ENCODE measurements at regions not wholly inside any gene's neighbourhood (a gene's known extent, or its start where the extent isn't known, plus 50 kb on each side); places are given as distances from the start of the nearest gene placed in this dataset.

DNA sequence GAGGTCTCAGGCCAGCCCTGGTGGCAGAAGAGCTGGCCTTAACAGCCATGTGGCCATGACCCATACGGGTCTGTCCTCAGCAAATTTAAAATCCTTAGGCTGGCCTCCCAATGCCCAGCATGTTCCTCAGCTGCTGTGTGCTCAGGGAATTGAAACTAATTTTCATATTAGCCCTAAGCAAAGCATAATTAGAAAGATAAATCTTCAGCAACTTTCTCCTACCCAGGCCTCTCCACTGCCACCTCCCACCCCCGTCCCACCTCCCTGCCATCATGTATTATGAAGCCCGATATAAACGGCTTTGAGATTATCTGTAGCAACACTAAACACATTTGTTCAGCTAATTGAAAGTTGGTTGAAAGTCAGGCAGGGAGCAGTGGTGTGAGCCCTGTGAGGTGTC lies 178.8 kb upstream of the NTM start:
- no peak for DNase-seq (ENCODE audit: low spot score)

DNA sequence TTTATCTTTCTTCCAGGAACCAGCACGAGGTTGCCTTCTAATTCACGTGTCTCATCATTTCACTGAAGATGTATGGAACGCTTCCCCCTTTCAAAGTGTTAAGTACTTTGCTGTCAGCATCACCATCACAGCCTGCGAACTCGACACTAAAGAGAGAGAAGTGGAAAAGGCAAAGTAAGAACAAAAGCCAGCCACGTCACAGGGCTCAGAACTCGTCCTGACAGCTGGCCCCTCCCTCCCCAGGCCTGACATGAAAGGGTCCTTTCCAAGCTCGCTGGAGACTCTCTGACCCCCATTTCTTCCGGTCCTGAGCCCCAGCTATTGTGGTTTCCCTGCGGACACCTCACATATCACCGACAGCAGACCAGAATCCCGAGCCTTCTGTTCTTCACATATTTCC lies 177.8 kb upstream of the NTM start:
- no peak for DNase-seq (ENCODE audit: low spot score)

DNA sequence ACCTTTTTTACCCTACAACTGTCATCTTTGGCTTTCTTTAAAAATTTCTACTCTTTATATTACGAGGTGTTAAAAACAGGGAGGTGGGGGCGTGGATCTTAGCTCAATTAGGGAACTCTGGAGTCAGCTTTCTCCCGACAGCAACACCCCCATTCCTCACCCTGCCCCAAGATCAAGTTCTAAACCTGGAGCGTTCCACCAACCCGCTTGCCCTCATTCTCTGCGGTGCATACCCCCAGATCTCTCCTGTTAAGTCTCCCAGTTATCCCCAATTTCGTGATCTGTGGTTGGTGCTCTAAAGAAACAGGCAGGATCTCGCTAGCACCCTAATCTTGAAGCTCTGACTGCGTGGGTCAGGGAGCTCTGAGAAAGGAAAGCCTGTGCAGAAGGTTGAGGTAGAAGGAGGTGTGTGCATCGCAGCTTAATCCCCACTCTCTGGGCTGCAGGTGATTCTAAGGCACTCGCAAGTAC lies 177.3 kb upstream of the NTM start:
- no peak for DNase-seq (ENCODE audit: low spot score)

DNA sequence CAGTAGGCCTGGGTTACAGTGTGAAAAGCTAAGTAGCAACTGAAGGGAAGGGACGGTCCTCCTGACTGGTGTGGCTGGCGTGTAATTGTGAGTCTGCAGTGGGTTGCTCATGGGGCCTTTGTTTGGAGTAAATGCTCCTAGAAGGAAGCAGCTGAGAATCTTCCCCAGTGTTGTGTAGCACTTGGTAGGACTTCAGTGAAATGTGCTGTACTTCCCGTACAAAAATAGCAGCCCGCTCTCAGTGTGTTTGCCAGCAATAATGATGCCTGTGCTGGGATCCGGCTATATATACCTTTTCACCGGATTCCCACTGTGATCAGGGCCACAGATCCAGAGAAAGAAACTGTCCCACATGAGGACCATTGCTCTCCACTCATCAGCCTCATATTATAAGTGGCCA lies 175.7 kb upstream of the NTM start:
- no peak for DNase-seq (ENCODE audit: low spot score)

DNA sequence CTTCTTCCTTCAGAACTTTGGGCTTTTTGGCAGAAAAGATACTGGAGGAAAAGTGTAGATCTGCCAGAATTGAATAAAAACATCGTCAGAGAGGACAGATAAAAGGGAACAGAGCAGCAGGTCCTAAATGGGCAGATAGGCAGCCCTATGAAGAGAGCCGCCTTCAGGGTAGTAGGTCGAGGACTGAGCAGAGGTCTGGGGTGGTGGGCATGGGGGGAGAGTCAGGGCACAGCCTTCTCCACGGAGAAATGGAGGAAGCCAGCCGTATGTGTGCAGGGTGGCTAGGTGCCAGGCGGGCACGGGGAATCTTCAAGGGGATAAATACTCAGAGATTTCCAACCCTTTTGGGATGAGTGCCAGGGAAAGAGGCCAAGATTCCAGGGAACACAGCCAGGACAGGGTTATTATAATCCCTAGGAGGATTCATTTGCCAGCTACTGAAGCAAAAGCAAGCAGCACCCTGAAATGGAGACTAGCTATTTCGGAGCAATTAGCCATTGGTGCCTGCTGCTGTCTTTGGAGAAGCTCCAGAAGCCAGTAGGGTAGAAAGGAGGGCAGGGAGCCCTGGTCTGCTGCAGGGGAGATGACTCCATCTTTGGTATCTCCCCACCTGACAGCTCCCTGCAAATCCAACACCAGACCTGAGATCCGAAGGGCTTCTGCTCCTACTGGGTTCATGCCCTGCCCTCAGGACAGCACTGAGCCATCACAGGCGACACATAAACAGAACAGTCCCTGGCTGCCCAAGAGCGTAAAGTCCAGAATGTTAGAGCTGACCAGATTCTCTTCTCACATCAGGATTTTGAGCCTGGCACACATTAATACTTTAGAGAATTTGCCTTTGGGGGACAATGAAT lies 174.5 kb upstream of the NTM start:
- peak; percentile 22 for DNase-seq (ENCODE audit: low spot score)

DNA sequence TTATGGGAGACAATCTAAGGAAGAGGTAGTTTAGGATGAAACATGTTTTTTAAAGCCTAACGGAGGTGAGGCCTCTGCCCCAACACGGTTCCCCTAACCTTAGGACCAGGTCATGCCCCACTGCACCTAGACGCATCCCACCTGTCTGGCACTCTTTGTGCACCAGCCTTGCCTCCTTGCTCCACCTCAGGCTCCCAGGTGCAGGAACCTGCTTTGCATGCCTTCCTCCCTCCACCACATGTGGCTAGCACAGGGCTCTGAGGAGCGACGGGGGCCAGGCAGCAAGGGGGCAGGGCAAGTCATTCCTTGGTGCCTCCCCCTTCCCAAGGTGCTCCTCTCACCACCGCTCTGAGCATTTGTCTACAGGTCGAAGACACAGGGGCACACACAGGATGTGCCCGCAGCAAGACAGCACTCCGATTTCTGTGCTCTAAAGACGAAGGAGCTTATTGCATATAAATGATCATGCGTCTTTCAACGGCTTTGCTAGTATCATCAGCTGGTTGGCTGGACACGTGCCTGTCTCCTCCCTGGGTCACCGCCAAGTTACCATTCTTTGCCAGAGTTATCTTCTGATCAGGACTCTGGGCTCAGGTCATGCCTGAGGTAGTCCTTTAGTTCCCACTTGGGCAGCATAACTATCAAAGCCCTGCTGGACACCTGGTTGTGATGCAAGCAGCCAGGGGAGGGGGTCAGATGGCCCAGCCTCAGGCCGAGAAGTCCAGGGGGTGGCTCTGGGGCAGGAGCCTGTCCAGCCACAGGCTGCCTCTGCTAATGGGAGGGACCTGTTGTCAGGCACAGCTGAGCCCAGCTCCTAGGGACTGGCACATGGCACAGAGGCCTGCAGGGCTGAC lies 172.0 kb upstream of the NTM start:
- no peak for DNase-seq (ENCODE audit: low spot score)

DNA sequence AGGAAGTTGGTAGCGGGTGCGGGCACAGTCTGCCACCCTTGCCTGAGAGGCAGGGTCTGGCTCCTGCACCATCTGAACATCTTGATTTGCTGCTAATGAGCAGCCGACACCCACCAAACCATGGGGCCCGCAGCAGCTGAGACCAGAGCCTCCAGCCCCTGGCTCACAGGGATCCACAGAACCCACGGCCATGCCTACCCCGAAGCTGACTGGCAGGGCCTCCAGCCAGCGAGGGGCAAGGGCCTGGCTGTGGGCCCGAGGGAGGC lies 171.5 kb upstream of the NTM start:
- DNase-seq (ENCODE audit: low spot score), result no peak

DNA sequence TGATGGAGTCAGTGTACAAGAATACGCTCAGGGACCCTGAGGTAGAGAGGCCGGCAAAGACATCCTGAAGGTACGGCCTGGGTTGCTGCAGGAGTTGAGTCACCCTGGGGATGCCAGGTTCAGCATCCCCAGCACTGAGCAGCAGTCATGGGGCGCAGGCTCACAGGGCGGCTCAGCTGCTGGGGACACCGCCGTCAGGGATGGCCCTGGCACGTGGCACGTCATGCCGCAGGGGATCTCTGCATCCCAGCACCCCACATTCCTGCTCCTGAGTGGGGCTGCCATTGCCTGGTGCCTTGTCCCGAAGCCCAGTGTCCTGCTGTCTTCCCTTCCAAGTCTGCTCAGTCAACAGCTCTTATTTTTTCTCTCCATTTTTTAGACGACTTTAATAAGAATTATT lies 168.7 kb upstream of the NTM start:
- DNase-seq (ENCODE audit: low spot score), result no peak

DNA sequence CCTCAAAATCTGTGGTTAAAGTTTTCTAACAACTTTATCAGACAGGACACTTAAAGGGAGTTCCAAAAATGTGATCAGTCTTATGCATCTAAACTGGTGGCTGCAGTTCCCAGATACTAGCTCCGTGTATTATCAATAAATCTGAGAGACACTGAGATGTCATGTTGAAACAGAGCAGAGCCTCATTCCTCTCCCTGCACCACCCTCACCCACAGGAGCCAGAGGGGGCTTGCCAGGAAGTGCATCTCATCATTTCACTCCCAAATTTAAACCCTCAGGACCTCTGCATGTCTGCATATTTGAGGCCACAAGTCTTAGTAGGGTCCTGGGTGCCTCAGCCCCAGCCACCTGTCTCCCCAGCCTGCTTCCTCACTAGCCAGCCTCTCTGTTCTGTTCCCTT lies 167.4 kb upstream of the NTM start:
- no peak for DNase-seq (ENCODE audit: low spot score)

DNA sequence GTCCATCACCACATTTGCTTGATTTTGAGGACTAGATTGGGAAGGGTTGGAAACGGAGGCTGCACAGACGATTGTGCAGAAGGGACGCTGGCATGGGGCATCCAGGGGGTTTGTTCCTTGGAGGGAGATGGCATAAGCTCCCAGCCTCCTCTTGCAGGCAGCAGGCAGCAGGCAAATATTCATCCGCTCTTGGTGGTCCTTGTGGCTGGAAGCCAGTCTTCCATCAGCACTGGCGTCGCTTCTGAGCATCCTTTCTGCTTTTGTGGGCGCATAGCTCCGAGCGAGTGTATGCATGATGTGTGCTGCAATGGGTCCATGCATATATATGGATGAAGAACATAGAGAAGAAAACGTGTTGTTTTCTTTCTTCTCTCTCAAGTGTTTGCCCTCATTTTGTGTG lies 166.1 kb upstream of the NTM start:
- DNase-seq (ENCODE audit: low spot score), result no peak

DNA sequence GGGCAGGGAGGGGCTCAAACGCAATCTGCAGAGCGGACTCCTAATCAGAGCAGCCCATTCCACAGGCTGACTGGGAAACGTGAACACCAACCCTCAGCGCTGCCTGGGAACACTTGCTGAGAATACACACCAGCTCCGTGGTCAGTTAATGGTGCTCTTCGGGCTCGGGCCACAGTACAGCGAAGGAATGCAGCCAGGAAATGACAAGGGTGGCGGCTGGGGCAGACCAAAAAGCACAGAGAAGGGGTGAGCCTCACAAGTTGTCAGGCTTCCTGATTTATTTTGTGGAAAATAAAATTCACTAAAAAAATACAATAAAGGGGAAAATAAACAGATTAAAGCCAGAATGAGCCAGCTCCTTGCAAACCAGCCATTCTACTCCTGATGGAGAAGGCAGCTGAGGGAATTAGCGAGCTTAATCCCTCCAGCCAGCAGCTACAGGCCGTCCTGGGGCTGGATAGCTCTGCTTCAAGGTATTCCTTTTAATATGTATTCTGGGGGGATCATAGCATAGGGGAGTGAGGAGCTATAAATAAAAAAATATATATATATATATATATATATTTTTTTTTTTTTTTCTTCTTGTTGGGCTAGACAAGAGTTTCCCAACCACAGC lies 165.5 kb upstream of the NTM start:
- DNase-seq (ENCODE audit: low spot score), result no peak

DNA sequence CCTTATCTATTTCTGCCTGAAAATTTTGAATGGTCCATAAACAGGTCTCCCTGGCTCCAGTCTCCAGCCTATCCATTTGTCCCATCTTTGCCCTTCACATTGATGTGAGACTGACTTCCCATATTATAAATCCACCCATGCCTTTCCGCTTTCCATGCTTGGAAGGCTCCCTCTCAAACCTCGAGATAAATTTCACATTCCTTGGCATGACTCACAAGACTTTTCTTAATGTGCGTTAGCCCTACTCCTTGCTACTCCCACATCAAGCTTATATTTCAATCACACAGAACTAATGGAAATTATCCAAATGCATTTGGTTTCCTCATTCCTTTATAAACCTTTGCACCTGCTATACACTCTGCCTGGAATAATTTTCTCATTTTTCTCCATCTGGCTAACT lies 163.7 kb upstream of the NTM start:
- DNase-seq (ENCODE audit: low spot score), result no peak

DNA sequence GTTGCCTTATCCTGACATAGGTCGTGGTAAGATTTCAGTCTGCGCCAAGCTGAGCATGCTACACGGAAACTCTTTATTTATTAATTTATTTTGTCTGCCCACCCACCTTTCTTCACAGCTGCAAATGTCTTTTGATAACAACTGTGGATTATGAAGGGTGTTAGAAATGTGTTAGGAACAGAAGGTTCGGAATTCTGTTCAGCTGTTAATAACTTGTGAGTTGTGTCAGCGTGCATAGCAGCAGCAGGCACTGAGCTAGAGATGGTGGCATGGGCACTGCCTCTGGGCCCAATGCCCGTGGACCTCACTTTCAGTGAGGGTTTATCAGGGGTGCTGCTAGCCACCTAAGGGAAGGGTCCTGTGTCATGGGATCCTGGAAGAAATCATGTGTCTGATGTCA lies 162.5 kb upstream of the NTM start:
- DNase-seq (ENCODE audit: low spot score), result no peak

DNA sequence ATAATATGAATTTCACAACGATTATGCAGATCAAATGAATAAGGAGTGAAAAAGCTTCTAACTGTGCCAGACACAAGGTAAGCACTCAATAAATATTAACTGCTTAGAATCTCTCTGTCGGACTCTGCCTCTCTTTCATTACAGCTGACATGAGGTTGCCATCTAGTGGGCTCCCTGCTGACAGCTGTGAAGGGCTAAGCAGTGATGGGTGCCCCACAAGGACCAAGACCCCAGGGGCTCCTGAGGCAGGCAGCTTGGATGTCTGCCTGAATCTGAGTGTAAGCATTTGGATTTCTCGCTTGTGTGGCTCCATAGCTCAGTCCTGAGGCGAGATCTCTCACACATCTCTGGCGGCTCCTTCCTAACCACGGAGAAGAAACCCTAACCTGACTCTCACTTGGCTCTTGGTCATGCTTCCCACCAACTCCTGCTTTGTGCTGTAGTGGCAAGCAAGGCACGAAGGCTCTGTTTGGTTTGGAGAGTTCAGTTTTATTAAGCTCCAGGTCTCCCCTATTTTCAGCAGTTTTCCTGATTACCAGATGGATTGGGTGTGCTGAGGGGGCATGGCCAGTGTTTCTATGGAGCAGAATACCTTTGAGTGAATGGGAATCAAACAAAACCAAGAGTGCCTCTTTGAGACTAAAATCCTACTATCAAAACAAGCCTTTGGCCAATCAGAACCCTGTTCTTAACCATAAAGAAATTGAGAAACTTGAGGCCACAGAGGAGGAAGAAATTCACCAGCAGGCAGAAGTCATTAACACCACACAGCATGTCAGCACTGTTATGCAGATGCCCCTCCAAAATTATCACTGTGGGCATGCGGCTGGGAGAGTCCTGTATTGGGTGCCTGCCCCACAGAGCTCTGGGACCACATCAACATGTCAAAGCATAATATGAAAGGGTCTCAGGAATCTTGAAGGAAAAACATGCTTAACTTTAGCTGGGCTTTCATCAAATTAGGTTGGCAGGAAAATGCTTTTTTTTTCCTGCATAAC lies 152.8 kb upstream of the NTM start:
- no peak for DNase-seq (ENCODE audit: low spot score)

DNA sequence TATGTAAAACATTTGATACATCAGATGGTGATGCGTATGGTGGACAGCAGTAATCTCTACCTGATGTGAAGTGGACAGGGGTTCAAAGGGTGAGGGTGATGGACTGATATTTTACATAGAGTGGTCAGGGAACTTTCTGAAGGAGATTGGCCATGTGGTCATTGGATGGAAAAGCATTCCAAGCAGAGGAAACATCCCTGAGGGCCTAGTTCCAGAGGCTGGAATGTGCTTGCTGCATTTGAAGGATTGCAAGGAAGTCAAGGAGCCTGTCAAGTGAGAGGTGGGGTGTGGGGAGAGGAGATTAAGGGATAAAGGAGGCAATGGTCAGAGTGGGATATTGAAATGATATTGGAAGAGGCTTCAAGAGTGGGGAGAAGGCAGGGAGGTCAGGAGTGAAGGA lies 151.9 kb upstream of the NTM start:
- no peak for DNase-seq (ENCODE audit: low spot score)

DNA sequence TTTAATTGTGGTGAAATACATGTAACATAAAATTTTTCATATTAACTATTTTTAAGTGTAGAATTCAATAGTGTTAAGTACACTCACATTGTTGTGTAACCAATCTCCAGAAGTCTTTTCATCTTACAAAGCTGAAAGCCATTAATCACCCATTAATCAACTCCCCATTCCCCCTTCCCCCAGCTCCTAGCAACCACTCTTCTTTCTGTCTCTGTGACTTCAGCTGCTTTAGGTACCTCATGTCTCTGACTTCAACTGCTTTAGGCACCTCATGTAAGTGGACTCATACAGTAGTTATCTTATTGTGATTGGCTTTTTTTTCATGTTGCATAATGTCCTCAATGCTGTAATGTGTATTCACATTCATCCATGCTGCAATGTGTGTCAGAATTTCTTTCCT lies 150.8 kb upstream of the NTM start:
- DNase-seq (ENCODE audit: low spot score), result no peak

DNA sequence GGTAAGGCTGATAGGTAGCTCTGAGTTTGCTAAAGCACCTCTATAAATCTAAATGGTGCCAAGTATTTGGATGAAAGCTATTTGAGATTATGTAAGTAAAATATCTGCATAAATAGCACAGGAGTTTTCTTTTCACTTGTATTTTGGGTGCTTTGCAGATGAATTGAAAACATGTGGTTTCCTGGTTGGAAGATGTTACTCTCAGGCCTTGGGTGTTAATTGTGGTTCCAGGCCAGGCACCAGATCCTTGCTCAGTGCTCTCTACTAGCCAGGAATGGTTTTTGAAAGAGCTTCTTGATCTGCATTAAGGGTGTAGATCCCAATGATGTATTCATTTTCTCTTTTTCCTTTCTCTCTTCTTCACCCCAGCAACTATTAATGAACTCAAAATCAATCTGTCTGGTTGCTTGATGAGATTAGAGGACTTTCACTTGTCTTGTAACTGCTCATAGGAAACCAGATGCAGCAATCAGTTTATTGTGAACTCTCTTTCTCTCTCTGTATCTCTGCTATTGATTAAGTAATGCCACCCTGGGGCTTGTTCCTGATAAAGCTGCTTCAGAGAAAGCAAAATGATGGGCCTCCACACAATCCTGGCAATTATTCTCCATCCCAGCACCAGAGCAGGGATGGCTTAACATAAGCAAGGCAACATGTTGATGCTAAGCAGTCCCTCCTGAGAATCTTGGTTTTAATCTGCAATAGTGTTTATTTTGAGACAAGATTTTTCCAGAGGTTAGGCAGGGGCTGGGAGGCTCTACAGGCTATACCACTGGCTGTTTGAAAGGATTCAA lies 147.0 kb upstream of the NTM start:
- DNase-seq (ENCODE audit: low spot score), result no peak

DNA sequence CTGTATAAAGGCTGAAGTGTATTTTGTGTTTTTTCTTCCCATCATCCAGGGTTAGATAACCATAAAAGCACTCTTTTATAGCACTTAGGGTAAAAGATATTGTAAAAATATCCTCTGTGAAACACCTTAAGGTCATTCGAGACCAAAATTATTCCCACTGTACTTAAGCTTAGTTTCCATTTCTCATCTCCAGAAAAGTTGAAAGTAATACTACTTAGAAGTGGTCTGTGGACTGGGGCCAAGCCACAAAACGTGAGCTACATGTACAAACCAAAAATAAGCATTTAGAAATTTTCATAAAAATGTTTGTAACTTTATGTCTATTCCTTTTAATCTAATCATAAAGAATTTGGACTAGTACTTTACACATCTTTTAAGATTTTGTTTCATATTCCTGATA lies 142.0 kb upstream of the NTM start:
- no peak for DNase-seq (ENCODE audit: low spot score)

DNA sequence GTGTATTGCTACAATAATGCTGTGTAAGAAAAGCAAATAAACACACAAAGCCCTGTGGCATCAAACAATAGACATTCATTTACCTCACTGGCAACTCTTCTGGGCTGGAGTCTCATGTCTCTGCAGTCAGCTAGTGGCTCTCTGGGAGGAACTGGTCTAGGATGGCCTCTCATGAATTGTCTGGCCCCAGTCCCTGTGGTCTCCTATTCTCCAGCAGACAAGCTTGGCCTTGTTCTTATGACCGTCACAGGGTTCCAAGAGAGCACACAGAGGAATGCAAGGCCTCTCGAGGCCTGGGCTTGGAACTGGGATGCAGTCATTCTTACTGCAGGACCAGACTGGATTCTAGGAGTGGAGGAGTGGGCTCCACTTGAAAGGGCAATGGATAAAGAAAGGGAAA lies 141.2 kb upstream of the NTM start:
- peak; percentile 54 for DNase-seq (ENCODE audit: low spot score)

DNA sequence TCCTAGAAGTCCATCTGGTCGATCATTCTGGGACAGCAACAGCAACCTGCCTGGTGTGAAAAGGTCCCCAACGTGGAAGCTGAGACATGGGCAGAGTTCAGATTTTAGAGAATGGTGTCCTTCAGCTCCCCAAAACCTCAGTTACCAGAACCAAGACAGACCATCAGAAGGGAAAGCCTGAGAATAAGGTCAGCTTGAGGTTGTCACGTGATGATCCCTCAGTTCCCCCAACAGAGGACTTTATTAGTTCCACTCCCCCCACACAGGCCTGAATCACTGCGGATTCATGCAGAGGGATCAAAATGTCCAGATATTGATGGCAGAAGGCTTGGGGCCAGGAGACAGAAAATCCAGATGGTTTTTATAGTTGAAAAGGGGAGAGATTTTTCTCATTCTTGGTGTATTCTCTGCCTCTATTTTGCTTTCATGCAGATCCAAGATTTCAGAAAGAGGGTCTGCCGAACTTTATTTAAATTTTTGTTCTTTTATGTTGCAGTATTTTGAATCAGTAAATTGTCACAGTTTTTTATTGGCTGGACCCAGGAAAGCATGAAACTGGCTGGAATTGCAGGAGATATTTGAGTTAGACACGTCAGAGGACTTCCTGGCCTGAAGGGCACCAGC lies 139.0 kb upstream of the NTM start:
- DNase-seq (ENCODE audit: low spot score), result no peak

DNA sequence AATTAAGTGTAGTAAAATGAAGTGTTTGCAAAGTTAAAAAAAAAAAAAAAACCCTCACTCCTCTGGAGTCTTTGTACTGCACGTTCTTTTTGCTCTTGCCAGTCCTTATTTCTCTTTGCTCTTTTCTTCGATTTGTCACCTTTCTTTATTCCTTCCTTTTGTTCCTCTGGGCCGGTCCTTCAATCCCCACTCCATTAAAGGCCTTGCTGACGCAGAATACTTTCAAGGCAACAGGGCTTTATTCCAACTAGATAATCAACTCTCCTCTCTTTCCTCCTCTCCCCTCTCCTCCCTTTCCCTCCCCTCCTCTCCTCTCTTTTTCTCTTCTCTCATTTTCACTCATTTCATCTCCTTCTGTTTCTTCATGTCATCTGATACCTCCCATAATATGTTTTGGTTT lies 138.2 kb upstream of the NTM start:
- DNase-seq (ENCODE audit: low spot score), result no peak

Data from globus pallidus (tissue), 1 donor.